ENCODE measurements at regions not wholly inside any gene's neighbourhood (a gene's known extent, or its start where the extent isn't known, plus 50 kb on each side); places are given as distances from the start of the nearest gene placed in this dataset.

GRCh38 chr13:111022241-111022640 is 92.9 kb upstream of the ARHGEF7 start:
- TF ChIP-seq CTCF (optimal IDR thresholded peaks at IDR 0.05 in 1 of 3, IDR thresholded peaks at IDR 0.05 in 1 of 3, conservative IDR thresholded peaks at IDR 0.05 in 1 of 3; ENCODE audit: extremely low read depth in 1 of 3, insufficient read depth in 2 of 3, low read length in 3 of 3) = no peak
- no peak for TF ChIP-seq EZH2 (IDR thresholded peaks at IDR 0.05; ENCODE audit: low read length)
